ENCODE measurements at regions not wholly inside any gene's neighbourhood (a gene's known extent, or its start where the extent isn't known, plus 50 kb on each side); places are given as distances from the start of the nearest gene placed in this dataset.

- TF ChIP-seq CTCF (IDR thresholded peaks at IDR 0.05; ENCODE audit: low read depth, low read length, missing input control) (no peak), YY1 (IDR thresholded peaks at IDR 0.05) (no peak), RAD21 (IDR thresholded peaks at IDR 0.05) (no peak), TAF1 (conservative IDR thresholded peaks at IDR 0.05) (no peak), GABPA (IDR thresholded peaks at IDR 0.05 in 1 of 2, conservative IDR thresholded peaks at IDR 0.05 in 1 of 2) (no peak), JUND (IDR thresholded peaks at IDR 0.05) (no peak), FOXA1 (IDR thresholded peaks at IDR 0.05) (no peak), ATF3 (IDR thresholded peaks at IDR 0.05) (no peak), EGR1 (IDR thresholded peaks at IDR 0.05; ENCODE audit: low read depth in 2 of 2) (no peak), RXRA (IDR thresholded peaks at IDR 0.05) (no peak), SP1 (IDR thresholded peaks at IDR 0.05) (no peak)
- TF ChIP-seq, protein P1, sequence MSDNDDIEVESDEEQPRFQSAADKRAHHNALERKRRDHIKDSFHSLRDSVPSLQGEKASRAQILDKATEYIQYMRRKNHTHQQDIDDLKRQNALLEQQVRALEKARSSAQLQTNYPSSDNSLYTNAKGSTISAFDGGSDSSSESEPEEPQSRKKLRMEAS (IDR thresholded peaks at IDR 0.05) = no peak
- TF ChIP-seq, protein P2, sequence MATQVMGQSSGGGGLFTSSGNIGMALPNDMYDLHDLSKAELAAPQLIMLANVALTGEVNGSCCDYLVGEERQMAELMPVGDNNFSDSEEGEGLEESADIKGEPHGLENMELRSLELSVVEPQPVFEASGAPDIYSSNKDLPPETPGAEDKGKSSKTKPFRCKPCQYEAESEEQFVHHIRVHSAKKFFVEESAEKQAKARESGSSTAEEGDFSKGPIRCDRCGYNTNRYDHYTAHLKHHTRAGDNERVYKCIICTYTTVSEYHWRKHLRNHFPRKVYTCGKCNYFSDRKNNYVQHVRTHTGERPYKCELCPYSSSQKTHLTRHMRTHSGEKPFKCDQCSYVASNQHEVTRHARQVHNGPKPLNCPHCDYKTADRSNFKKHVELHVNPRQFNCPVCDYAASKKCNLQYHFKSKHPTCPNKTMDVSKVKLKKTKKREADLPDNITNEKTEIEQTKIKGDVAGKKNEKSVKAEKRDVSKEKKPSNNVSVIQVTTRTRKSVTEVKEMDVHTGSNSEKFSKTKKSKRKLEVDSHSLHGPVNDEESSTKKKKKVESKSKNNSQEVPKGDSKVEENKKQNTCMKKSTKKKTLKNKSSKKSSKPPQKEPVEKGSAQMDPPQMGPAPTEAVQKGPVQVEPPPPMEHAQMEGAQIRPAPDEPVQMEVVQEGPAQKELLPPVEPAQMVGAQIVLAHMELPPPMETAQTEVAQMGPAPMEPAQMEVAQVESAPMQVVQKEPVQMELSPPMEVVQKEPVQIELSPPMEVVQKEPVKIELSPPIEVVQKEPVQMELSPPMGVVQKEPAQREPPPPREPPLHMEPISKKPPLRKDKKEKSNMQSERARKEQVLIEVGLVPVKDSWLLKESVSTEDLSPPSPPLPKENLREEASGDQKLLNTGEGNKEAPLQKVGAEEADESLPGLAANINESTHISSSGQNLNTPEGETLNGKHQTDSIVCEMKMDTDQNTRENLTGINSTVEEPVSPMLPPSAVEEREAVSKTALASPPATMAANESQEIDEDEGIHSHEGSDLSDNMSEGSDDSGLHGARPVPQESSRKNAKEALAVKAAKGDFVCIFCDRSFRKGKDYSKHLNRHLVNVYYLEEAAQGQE (IDR thresholded peaks at IDR 0.05) = no peak
These were observed 140.1 kb upstream of the ZFP64 start for GRCh38 chr20:52331655-52332054.
